H1 (cell line): ENCODE measurements at regions not wholly inside any gene's neighbourhood (a gene's known extent, or its start where the extent isn't known, plus 50 kb on each side); places are given as distances from the start of the nearest gene placed in this dataset.

ENCODE experiments used
- CTCF ChIA-PET: fragments of 300-600 bp; sonication (Branson Sonifier 250); formaldehyde crosslinking; loops from one replicate; lab custom pipeline; 2021; ENCODE audit not compliant: partially characterized antibody; lab: Charles Lee
- POLR2A ChIA-PET: fragments of 300-600 bp; sonication (Branson Sonifier 250); formaldehyde crosslinking; loops from one replicate; lab custom pipeline; 2021; ENCODE audit warnings: inconsistent platforms; ENCODE audit not compliant: partially characterized antibody; lab: Charles Lee
- DNase-seq, 2 experiments: peaks; one replicate each; pipeline versions ENCODE4 v3.0.0 to v3.0.0-alpha.2; 2010 to 2022; ENCODE audit warnings: low spot score in 2 of 2, low read depth in 1 of 2, mixed read lengths in 1 of 2
- FAIRE-seq: peaks from 2 replicates; lab custom pipeline; 2011; peaks lifted over from hg19 to GRCh38; lab: Jason Lieb, UNC
- H2AFZ ChIP-seq: 2 replicates; pipeline ENCODE4 v1.8.1; 2012; ENCODE audit warnings: low read length, inconsistent platforms
- H2AK5ac ChIP-seq: 2 replicates; pipeline ENCODE4 v1.6.1; 2013; ENCODE audit warnings: low read depth, low read length
- H2BK120ac ChIP-seq: replicated peaks from 2 replicates; pipeline ENCODE3; 2013; ENCODE audit warnings: low read depth, low read length, inconsistent platforms
- H2BK12ac ChIP-seq: 2 replicates; pipeline ENCODE4 v1.6.1; 2013; ENCODE audit warnings: low read depth, low read length
- H2BK15ac ChIP-seq: 2 replicates; pipeline ENCODE4 v1.6.1; 2013; ENCODE audit warnings: low read length
- H2BK20ac ChIP-seq: 2 replicates; pipeline ENCODE4 v1.6.1; 2013; ENCODE audit warnings: low read length
- H2BK5ac ChIP-seq: 2 replicates; pipeline ENCODE4 v1.6.1; 2013; ENCODE audit warnings: low read depth, low read length
- H3K14ac ChIP-seq: 2 replicates; pipeline ENCODE4 v1.6.1; 2013; ENCODE audit warnings: inconsistent platforms; ENCODE audit not compliant: insufficient read length
- H3K18ac ChIP-seq: 2 replicates; pipeline ENCODE4 v1.6.1; 2013; ENCODE audit warnings: low read length; ENCODE audit errors: extremely low read depth
- H3K23ac ChIP-seq: 2 replicates; pipeline ENCODE4 v1.6.1; 2013; ENCODE audit warnings: inconsistent platforms; ENCODE audit not compliant: insufficient read length
- H3K23me2 ChIP-seq: 2 replicates; pipeline ENCODE4 v1.6.1; 2013; ENCODE audit warnings: low read depth, low read length
- H3K27ac ChIP-seq: 2 replicates; pipeline ENCODE4 v1.6.1; 2011; ENCODE audit warnings: low read depth, low read length, inconsistent platforms
- H3K27me3 ChIP-seq, 4 experiments: replicated peaks in 1 of 4; 1 replicate in 1 of 4; 2 replicates in 3 of 4; pipeline versions ENCODE4 v1.6.1 to v1.8.1; 2011 to 2013; ENCODE audit warnings: low read length in 3 of 4, mild to moderate bottlenecking in 3 of 4, inconsistent platforms in 2 of 4, mixed read lengths in 2 of 4, moderate library complexity in 1 of 4; ENCODE audit not compliant: control insufficient read depth in 3 of 4, insufficient read depth in 3 of 4; ENCODE audit errors: extremely low read depth in 1 of 4
- H3K36me3 ChIP-seq, 4 experiments: 2 replicates each; pipeline versions ENCODE4 v1.6.1 to v1.8.1; 2011 to 2013; ENCODE audit warnings: mild to moderate bottlenecking in 4 of 4, low read length in 3 of 4, moderate library complexity in 2 of 4, control low read depth in 1 of 4, inconsistent platforms in 1 of 4; ENCODE audit not compliant: insufficient read depth in 4 of 4, control insufficient read depth in 2 of 4
- H3K4ac ChIP-seq: replicated peaks from 2 replicates; pipeline ENCODE3; 2013; ENCODE audit warnings: low read length, low read depth, mixed read lengths, inconsistent platforms; ENCODE audit not compliant: insufficient read length
- H3K4me1 ChIP-seq, 4 experiments: replicated peaks in 1 of 4; 1 replicate in 1 of 4; 2 replicates in 3 of 4; pipeline versions ENCODE4 v1.6.1 to v1.8.1; 2011 to 2013; ENCODE audit warnings: low read length in 3 of 4, inconsistent platforms in 2 of 4, mixed read lengths in 1 of 4; ENCODE audit not compliant: insufficient read depth in 4 of 4, control insufficient read depth in 3 of 4
- H3K4me2 ChIP-seq, 2 experiments: 2 replicates each; pipeline versions ENCODE4 v1.6.1 to v1.8.1; 2011 to 2013; ENCODE audit warnings: low read depth in 2 of 2, low read length in 2 of 2, control low read depth in 1 of 2, inconsistent platforms in 1 of 2, mild to moderate bottlenecking in 1 of 2; ENCODE audit not compliant: insufficient read depth in 1 of 2
- H3K4me3 ChIP-seq, 4 experiments: fragments of 200-600, 300-600 bp in 1 of 4; sonication (generic), shearing (Covaris generic), sonication (Bioruptor Twin) in 1 of 4; 2 replicates each; pipeline versions ENCODE4 v1.5.1 to v1.8.1; 2011 to 2016; ENCODE audit warnings: low read length in 4 of 4, low read depth in 3 of 4, control low read depth in 2 of 4, inconsistent platforms in 2 of 4, mild to moderate bottlenecking in 2 of 4, mixed read lengths in 1 of 4, moderate library complexity in 1 of 4; ENCODE audit not compliant: insufficient read depth in 2 of 4; ENCODE audit errors: extremely low read depth in 1 of 4
- H3K56ac ChIP-seq: replicated peaks from 2 replicates; pipeline ENCODE3; 2013; ENCODE audit warnings: low read depth, mild to moderate bottlenecking, mixed read lengths, low read length, inconsistent platforms; ENCODE audit not compliant: insufficient read length
- H3K79me1 ChIP-seq: 2 replicates; pipeline ENCODE4 v1.6.1; 2013; ENCODE audit warnings: low read depth, low read length, control low read depth
- H3K79me2 ChIP-seq, 2 experiments: 2 replicates each; pipeline versions ENCODE4 v1.6.1 to v1.8.1; 2012 to 2013; ENCODE audit warnings: low read length in 2 of 2, mild to moderate bottlenecking in 2 of 2, inconsistent platforms in 1 of 2; ENCODE audit not compliant: insufficient read depth in 2 of 2, control insufficient read depth in 1 of 2
- H3K9ac ChIP-seq, 4 experiments: replicated peaks in 1 of 4; 1 replicate in 1 of 4; 2 replicates in 3 of 4; pipeline versions ENCODE4 v1.6.1 to v1.8.1; 2011 to 2013; ENCODE audit warnings: low read depth in 3 of 4, low read length in 3 of 4, control low read depth in 2 of 4, mild to moderate bottlenecking in 2 of 4, moderate library complexity in 2 of 4, inconsistent platforms in 1 of 4; ENCODE audit errors: extremely low read depth in 1 of 4
- H3K9me3 ChIP-seq, 2 experiments: 2 replicates each; pipeline versions ENCODE4 v1.6.1 to v1.8.1; 2012 to 2013; ENCODE audit warnings: mild to moderate bottlenecking in 2 of 2, moderate library complexity in 2 of 2, control low read depth in 1 of 2, inconsistent platforms in 1 of 2, low read depth in 1 of 2, low read length in 1 of 2, mixed read lengths in 1 of 2; ENCODE audit not compliant: insufficient read depth in 2 of 2
- H4K20me1 ChIP-seq, 2 experiments: replicated peaks in 1 of 2; 2 replicates each; pipeline versions ENCODE3 to v1.8.1; 2011 to 2013; ENCODE audit warnings: inconsistent platforms in 2 of 2, low read length in 2 of 2, mild to moderate bottlenecking in 1 of 2; ENCODE audit not compliant: insufficient read depth in 2 of 2, control insufficient read depth in 1 of 2
- H4K5ac ChIP-seq: 2 replicates; pipeline ENCODE4 v1.6.1; 2013; ENCODE audit warnings: low read length, low read depth, mixed read lengths, inconsistent platforms; ENCODE audit not compliant: insufficient read length
- H4K8ac ChIP-seq: 2 replicates; pipeline ENCODE4 v1.8.0; 2013; ENCODE audit warnings: mild to moderate bottlenecking, moderate library complexity, low read length, inconsistent platforms; ENCODE audit not compliant: insufficient read depth; ENCODE audit errors: extremely low read depth
- H4K91ac ChIP-seq: replicated peaks from 2 replicates; pipeline ENCODE3; 2013; ENCODE audit warnings: low read length, mixed read lengths, inconsistent platforms; ENCODE audit not compliant: insufficient read length
- CBX8 ChIP-seq: fragments of 300-800, 300-1000 bp; sonication (generic); IDR thresholded peaks from 2 replicates; pipeline ENCODE4 v1.7.1; 2016; ENCODE audit warnings: low read depth, low read length, borderline replicate concordance
- CEBPB ChIP-seq: IDR thresholded peaks from 2 replicates; pipeline ENCODE4 v1.6.1; 2012; ENCODE audit warnings: low read depth, low read length
- CREB1 ChIP-seq: IDR thresholded peaks from 2 replicates; pipeline ENCODE4 v1.6.1; 2012; ENCODE audit warnings: inconsistent platforms
- CTBP2 ChIP-seq: IDR thresholded peaks from 2 replicates; pipeline ENCODE4 v1.7.0; 2011; ENCODE audit warnings: borderline replicate concordance, mild to moderate bottlenecking, moderate library complexity, mixed read lengths, low read length; ENCODE audit not compliant: insufficient read depth, insufficient read length
- PHF8 ChIP-seq: fragments of 200-600 bp; sonication (generic); conservative IDR thresholded peaks from 2 replicates; pipeline ENCODE4 v1.7.1; 2012; ENCODE audit warnings: low read depth, mild to moderate bottlenecking, inconsistent platforms, low read length, moderate library complexity
- POLR2AphosphoS5 ChIP-seq: IDR thresholded peaks from 2 replicates; pipeline ENCODE4 v1.6.1; 2011; ENCODE audit warnings: low read depth, low read length
- SIRT6 ChIP-seq: IDR thresholded peaks from one replicate; pipeline ENCODE4 v1.7.1; 2012; ENCODE audit warnings: low read length, inconsistent platforms
- SIX5 ChIP-seq: IDR thresholded peaks from 2 replicates; pipeline ENCODE4 v1.6.1; 2011; ENCODE audit warnings: mild to moderate bottlenecking, low read depth, low read length
- SRF ChIP-seq: IDR thresholded peaks from 2 replicates; pipeline ENCODE4 v1.6.1; 2011; ENCODE audit warnings: mild to moderate bottlenecking, low read depth, low read length, moderate library complexity
- TCF12 ChIP-seq: IDR thresholded peaks from 2 replicates; pipeline ENCODE4 v1.6.1; 2011; ENCODE audit warnings: low read depth, mild to moderate bottlenecking, low read length

DNA sequence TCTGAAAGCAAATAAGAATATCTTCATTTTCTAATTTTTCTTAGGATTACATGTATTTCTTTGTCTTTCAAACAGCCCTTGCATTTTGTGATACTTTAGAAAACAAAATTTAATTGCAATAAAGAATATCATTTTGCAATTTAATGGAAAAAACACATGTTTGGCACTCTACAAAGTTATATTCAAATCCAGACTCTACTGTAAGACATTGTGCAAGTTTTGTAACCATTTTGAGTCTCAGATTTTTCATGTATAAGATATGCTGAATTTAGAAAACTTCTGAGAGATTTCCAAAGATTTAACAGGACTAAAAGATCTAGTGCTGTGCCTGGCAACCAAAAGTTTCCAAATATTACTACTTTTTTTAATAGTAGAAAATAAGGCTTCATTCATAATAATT lies 187.1 kb upstream of the AGTR1 start:
- Histone ChIP-seq H3K36me3 (no peaks in the 10 kb centered on the region), H3K27me3 (no peaks in the 10 kb centered on the region), H3K4me2 (no peak overlapping the region), H4K91ac (no peak overlapping the region), H2BK5ac (no peak overlapping the region), H4K20me1 (no peaks in the 10 kb centered on the region), H3K79me1 (no peaks in the 10 kb centered on the region), H3K4me1 (no peaks in the 10 kb centered on the region), H3K23ac (no peak overlapping the region), H2BK20ac (no peak overlapping the region), H3K9me3 (no peaks in the 10 kb centered on the region), H2AK5ac (no peak overlapping the region), H4K5ac (no peak overlapping the region), H3K9ac (no peak overlapping the region), H3K27ac (no peak overlapping the region), H2BK15ac (no peak overlapping the region), H2BK120ac (no peak overlapping the region), H3K18ac (no peak overlapping the region), H2BK12ac (no peak overlapping the region), H2AFZ (no peak overlapping the region), H3K4ac (no peak overlapping the region), H3K79me2 (no peaks in the 10 kb centered on the region), H3K14ac (no peak overlapping the region), H3K23me2 (no peaks in the 10 kb centered on the region), H3K56ac (no peak overlapping the region), H4K8ac (no peak overlapping the region), H3K4me3 (no peak overlapping the region)
- DNase-seq (no peak), FAIRE-seq (no peak)
- TF ChIP-seq SIX5 (no peak), CREB1 (no peak), SRF (no peak), POLR2AphosphoS5 (no peak), CEBPB (no peak), CTBP2 (no peak), PHF8 (no peak), TCF12 (no peak), SIRT6 (no peak), CBX8 (no peak)
- ChIA-PET CTCF (no interaction called here), POLR2A (no interaction called here)
